ENCODE measurements at regions not wholly inside any gene's neighbourhood (a gene's known extent, or its start where the extent isn't known, plus 50 kb on each side); places are given as distances from the start of the nearest gene placed in this dataset.

GRCh38 chr4:34718576-34719245 is 1525.6 kb downstream of the ARAP2 start:
- no peak for DNase-seq

GRCh38 chr4:34720571-34720970 is 1523.7 kb downstream of the ARAP2 start:
- peak; percentile 14 for DNase-seq

GRCh38 chr4:34721835-34722234 is 1522.5 kb downstream of the ARAP2 start:
- no peak for DNase-seq

GRCh38 chr4:34723605-34724004 is 1520.7 kb downstream of the ARAP2 start:
- no peak for DNase-seq

GRCh38 chr4:34724491-34724890 is 1519.8 kb downstream of the ARAP2 start:
- DNase-seq: no peak

GRCh38 chr4:34731070-34731469 is 1513.2 kb downstream of the ARAP2 start:
- no peak for DNase-seq

GRCh38 chr4:34732176-34732950 is 1512.0 kb downstream of the ARAP2 start:
- no peak for DNase-seq

GRCh38 chr4:34733185-34733941 is 1511.0 kb downstream of the ARAP2 start:
- DNase-seq: no peak

GRCh38 chr4:34766935-34767334 is 1477.4 kb downstream of the ARAP2 start:
- DNase-seq: no peak

- DNase-seq: no peak
Observed at GRCh38 chr4:34767407-34767806, 1476.9 kb downstream of the ARAP2 start.

- no peak for DNase-seq
Observed at GRCh38 chr4:34771632-34772031, 1472.7 kb downstream of the ARAP2 start.

GRCh38 chr4:34790131-34790530 is 1454.2 kb downstream of the ARAP2 start:
- no peak for DNase-seq

- DNase-seq: no peak
Observed at GRCh38 chr4:34791209-34791608, 1453.1 kb downstream of the ARAP2 start.

GRCh38 chr4:34800953-34801352 is 1443.4 kb downstream of the ARAP2 start:
- DNase-seq: no peak

- no peak for DNase-seq
Observed at GRCh38 chr4:34814266-34814665, 1430.0 kb downstream of the ARAP2 start.

- no peak for DNase-seq
Observed at GRCh38 chr4:34824515-34824914, 1419.8 kb downstream of the ARAP2 start.

GRCh38 chr4:34826660-34827059 is 1417.7 kb downstream of the ARAP2 start:
- DNase-seq: no peak

GRCh38 chr4:34845926-34846325 is 1398.4 kb downstream of the ARAP2 start:
- no peak for DNase-seq

GRCh38 chr4:34850421-34850820 is 1393.9 kb downstream of the ARAP2 start:
- no peak for DNase-seq

- no peak for DNase-seq
Observed at GRCh38 chr4:34850968-34851367, 1393.3 kb downstream of the ARAP2 start.

- DNase-seq: no peak
Observed at GRCh38 chr4:34851411-34851810, 1392.9 kb downstream of the ARAP2 start.

GRCh38 chr4:34854451-34854850 is 1389.9 kb downstream of the ARAP2 start:
- no peak for DNase-seq

GRCh38 chr4:34861666-34862065 is 1382.6 kb downstream of the ARAP2 start:
- DNase-seq: no peak

GRCh38 chr4:34878961-34879360 is 1365.4 kb downstream of the ARAP2 start:
- DNase-seq: no peak

All from NCI-H2029 treated with DMSO at 0.1 percent for 48 hours (cell line).